A673 (cell line): ENCODE measurements at regions not wholly inside any gene's neighbourhood (a gene's known extent, or its start where the extent isn't known, plus 50 kb on each side); places are given as distances from the start of the nearest gene placed in this dataset.
"Not testable (repeated sequence)": the region's sequence is repeated elsewhere in the genome, so short reads cannot be mapped to it uniquely, and the experiment has no call there.

Experiments
- BruUV-seq: library from RNA; stranded (reverse); fragments of 400-500 nt; replicated peaks from 2 replicates; lab custom pipeline; 2021; lab: Mats Ljungman, UMichigan
- CTCF ChIA-PET: fragments of 300-600 bp; sonication (Branson Sonifier 250); formaldehyde crosslinking; loops from one replicate; lab custom pipeline; 2022; ENCODE audit warnings: antibody characterized with exemption; lab: Charles Lee
- POLR2A ChIA-PET: fragments of 300-600 bp; sonication (Branson Sonifier 250); formaldehyde crosslinking; loops from one replicate; lab custom pipeline; 2022; ENCODE audit warnings: antibody characterized with exemption; ENCODE audit not compliant: low non-redundant PET; lab: Charles Lee
- DNase-seq: peaks from one replicate; pipeline ENCODE4 v3.0.0-alpha.2; 2015; ENCODE audit warnings: low spot score
- H3K27ac ChIP-seq: fragments of 200-600 bp; sonication (generic); 2 replicates; pipeline ENCODE4 v1.5.1; 2016; ENCODE audit warnings: mixed run types, low read depth, mild to moderate bottlenecking, mixed read lengths, antibody characterized with exemption, low read length; ENCODE audit not compliant: poor library complexity, severe bottlenecking
- H3K27me3 ChIP-seq: fragments of 200-600 bp; sonication (generic); replicated peaks from 2 replicates; pipeline ENCODE4 v1.6.1; 2017; ENCODE audit warnings: mixed run types, low read depth, mild to moderate bottlenecking, mixed read lengths, antibody characterized with exemption, low read length; ENCODE audit not compliant: insufficient read depth, poor library complexity
- H3K36me3 ChIP-seq: fragments of 200-600 bp; sonication (generic); 2 replicates; pipeline ENCODE4 v1.6.1; 2016; ENCODE audit warnings: mixed run types, mild to moderate bottlenecking, mixed read lengths, antibody characterized with exemption, low read length; ENCODE audit not compliant: insufficient read depth, poor library complexity, severe bottlenecking
- H3K4me1 ChIP-seq: fragments of 200-600 bp; sonication (generic); 2 replicates; pipeline ENCODE4 v1.6.1; 2017; ENCODE audit warnings: mixed run types, mild to moderate bottlenecking, mixed read lengths, antibody characterized with exemption, low read length; ENCODE audit not compliant: insufficient read depth, poor library complexity, severe bottlenecking
- H3K4me3 ChIP-seq: fragments of 200-600 bp; sonication (generic); 2 replicates; pipeline ENCODE4 v1.5.1; 2016; ENCODE audit warnings: low read depth, mixed run types, mild to moderate bottlenecking, mixed read lengths, low read length; ENCODE audit not compliant: poor library complexity, severe bottlenecking
- H3K9me3 ChIP-seq: fragments of 200-600 bp; sonication (generic); 2 replicates; pipeline ENCODE4 v1.6.1; 2016; ENCODE audit warnings: mixed run types, low read depth, mild to moderate bottlenecking, mixed read lengths, antibody characterized with exemption, low read length; ENCODE audit not compliant: poor library complexity, severe bottlenecking
- EZH2 ChIP-seq: fragments of 200-600 bp; sonication (generic); IDR thresholded peaks from 2 replicates; pipeline ENCODE4 v1.6.1; 2017; ENCODE audit warnings: borderline replicate concordance, low read depth, mild to moderate bottlenecking, mixed read lengths, antibody characterized with exemption, low read length; ENCODE audit not compliant: poor library complexity, severe bottlenecking
- intact Hi-C: fragments of 100-400 bp; cut with micrococcal nuclease; formaldehyde crosslinking; loops from one replicate; pipeline ENCODE4 v1.10.0; 2022; ENCODE audit not compliant: unreplicated experiment
- TF ChIP-seq, protein P1 (sequence below): fragments of 300-800, 200-600 bp; sonication (generic); conservative IDR thresholded peaks from 2 replicates; pipeline ENCODE4 v1.5.1; 2017; ENCODE audit warnings: low read depth, mild to moderate bottlenecking, antibody characterized with exemption, low read length, moderate library complexity, mixed read lengths

DNA sequence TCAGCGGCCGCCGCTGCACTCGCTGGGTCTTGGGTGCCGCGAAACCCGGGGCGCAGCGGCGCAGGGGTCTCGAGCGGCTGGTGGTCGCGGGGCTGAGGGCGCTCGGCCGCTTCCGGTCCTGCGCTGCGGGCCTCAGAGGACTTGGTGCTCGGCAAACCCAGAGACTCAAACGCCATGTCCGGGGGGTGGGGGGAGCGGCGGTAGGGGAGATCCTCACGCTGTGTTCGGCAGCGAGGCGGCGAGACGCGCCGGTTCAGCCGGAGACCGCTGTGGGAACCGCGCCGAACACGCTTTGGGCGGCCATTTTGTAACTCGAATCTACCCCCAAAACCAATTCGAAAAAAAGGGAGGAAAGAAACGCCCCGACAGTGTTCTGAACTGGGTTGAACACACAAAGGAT is 317.5 kb upstream of the CDH18 start:
- no TSS peak for BruUV-seq
- no peak overlapping the region for H3K4me3 ChIP-seq
- no peaks in the 10 kb centered on the region for H3K36me3 ChIP-seq
- H3K9me3 ChIP-seq, result peaks cover 4% of the 10 kb centered on the region
- no peaks in the 10 kb centered on the region for H3K27me3 ChIP-seq
- CTCF ChIA-PET, result no interaction called here
- POLR2A ChIA-PET, result no interaction called here
- intact Hi-C loops, result no loop called here
- no peaks in the 10 kb centered on the region for H3K4me1 ChIP-seq
- DNase-seq, result no peak
- no peak overlapping the region for H3K27ac ChIP-seq
- no peak for TF ChIP-seq EZH2

DNA sequence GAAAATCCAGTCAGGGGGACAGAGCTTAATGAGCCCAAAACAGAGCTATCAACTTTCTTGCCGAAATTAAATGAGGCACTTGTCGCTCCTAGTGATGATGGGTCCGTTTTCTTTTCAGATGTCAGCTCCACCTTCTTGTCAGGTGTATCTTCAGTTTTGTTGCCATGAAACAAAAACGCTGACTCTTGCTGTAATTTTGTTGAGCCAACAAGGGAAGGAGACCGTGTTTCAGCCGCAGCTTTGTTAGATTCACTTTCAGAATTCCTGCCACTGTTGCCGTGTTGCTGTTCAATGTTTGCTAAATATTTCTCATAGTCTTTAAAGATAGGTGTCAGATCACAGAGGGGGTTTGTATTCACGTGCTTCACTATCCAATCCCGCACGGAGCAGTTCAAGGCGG is 316.6 kb upstream of the CDH18 start:
- H3K4me1 ChIP-seq, POLR2A ChIA-PET, H3K27ac ChIP-seq, H3K9me3 ChIP-seq, H3K4me3 ChIP-seq, BruUV-seq, intact Hi-C loops, H3K27me3 ChIP-seq, CTCF ChIA-PET, H3K36me3 ChIP-seq, DNase-seq: not testable (repeated sequence)

DNA sequence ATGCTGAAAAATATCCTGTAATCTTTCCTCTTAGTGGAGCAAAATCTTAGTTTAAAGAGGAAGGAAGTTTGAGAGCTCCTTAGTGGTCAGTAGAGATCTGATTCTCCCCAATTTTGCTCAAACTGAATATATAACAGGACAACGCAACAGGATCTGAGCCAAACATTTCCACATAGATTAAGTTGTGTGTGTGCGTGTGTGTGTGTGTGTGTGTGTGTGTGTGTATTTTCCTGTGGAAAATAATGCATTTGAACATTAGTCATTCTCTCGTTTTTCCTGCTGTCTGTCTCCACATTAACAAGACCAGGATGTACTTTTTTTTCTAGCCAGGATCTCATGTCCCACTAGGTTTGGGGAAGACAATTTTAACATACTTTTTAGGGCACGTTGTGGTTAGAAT is 312.1 kb upstream of the CDH18 start:
- H3K27me3 ChIP-seq, result no peaks in the 10 kb centered on the region
- BruUV-seq, result no TSS peak
- no peak overlapping the region for H3K27ac ChIP-seq
- peaks cover 8% of the 10 kb centered on the region for H3K9me3 ChIP-seq
- intact Hi-C loops, result no loop called here
- H3K4me1 ChIP-seq, result no peaks in the 10 kb centered on the region
- no peak overlapping the region for H3K4me3 ChIP-seq
- POLR2A ChIA-PET, result no interaction called here
- CTCF ChIA-PET, result no interaction called here
- no peak for DNase-seq
- no peaks in the 10 kb centered on the region for H3K36me3 ChIP-seq
- no peak for TF ChIP-seq EZH2
- TF ChIP-seq, protein P1, sequence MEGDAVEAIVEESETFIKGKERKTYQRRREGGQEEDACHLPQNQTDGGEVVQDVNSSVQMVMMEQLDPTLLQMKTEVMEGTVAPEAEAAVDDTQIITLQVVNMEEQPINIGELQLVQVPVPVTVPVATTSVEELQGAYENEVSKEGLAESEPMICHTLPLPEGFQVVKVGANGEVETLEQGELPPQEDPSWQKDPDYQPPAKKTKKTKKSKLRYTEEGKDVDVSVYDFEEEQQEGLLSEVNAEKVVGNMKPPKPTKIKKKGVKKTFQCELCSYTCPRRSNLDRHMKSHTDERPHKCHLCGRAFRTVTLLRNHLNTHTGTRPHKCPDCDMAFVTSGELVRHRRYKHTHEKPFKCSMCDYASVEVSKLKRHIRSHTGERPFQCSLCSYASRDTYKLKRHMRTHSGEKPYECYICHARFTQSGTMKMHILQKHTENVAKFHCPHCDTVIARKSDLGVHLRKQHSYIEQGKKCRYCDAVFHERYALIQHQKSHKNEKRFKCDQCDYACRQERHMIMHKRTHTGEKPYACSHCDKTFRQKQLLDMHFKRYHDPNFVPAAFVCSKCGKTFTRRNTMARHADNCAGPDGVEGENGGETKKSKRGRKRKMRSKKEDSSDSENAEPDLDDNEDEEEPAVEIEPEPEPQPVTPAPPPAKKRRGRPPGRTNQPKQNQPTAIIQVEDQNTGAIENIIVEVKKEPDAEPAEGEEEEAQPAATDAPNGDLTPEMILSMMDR, result no peak

DNA sequence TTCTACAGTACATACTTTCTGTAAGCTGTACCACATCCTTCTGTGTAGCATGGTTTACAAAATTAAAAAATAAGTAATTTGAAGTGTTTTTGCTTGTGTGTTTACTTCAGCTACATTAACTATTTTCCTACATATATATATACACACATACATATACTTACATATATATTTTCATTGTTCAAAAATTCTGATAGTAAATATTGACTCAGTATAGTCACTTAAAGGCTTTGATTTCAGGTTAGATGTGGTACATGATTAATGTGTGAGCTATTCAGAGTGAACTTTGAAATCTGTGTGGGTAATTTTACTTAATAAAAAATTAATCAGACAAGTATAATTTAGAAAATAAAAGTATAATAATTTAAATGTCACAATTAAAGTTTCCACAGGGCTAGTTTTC is 306.7 kb upstream of the CDH18 start:
- Histone ChIP-seq H3K4me3 (no peak overlapping the region), H3K27me3 (no peaks in the 10 kb centered on the region), H3K4me1 (no peaks in the 10 kb centered on the region), H3K27ac (no peak overlapping the region), H3K9me3 (no peaks in the 10 kb centered on the region), H3K36me3 (no peaks in the 10 kb centered on the region)
- no TSS peak for BruUV-seq
- POLR2A ChIA-PET, result no interaction called here
- no peak for DNase-seq
- CTCF ChIA-PET, result no interaction called here
- TF ChIP-seq EZH2, result no peak
- TF ChIP-seq, protein P1, result no peak
- intact Hi-C loops, result no loop called here
